GM13977 (cell line): ENCODE measurements at regions not wholly inside any gene's neighbourhood (a gene's known extent, or its start where the extent isn't known, plus 50 kb on each side); places are given as distances from the start of the nearest gene placed in this dataset.

Experiments
- DNase-seq: peaks from one replicate; pipeline ENCODE4 v3.0.0; 2012; ENCODE audit warnings: low spot score
- CTCF ChIP-seq: IDR thresholded peaks from 2 replicates; pipeline ENCODE4 v1.5.1; 2012; ENCODE audit warnings: mild to moderate bottlenecking, control low read depth; ENCODE audit not compliant: insufficient read depth; ENCODE audit errors: extremely low read depth, missing control alignments
- in situ Hi-C: fragments of 300-500 bp; cut with MboI; formaldehyde crosslinking; loops from one replicate; pipeline ENCODE4 v1.12.0; 2022; ENCODE audit warnings: low sequenced_read_pairs, low pct_unique_long_range_greater_than_20kb, mixed read lengths, inconsistent platforms; ENCODE audit not compliant: unreplicated experiment

- no peak for DNase-seq
- in situ Hi-C loops, result no loop called here
- TF ChIP-seq CTCF, result no peak
Observed at GRCh38 chr22:49011769-49012648, 815.7 kb downstream of the BRD1 start.

DNA sequence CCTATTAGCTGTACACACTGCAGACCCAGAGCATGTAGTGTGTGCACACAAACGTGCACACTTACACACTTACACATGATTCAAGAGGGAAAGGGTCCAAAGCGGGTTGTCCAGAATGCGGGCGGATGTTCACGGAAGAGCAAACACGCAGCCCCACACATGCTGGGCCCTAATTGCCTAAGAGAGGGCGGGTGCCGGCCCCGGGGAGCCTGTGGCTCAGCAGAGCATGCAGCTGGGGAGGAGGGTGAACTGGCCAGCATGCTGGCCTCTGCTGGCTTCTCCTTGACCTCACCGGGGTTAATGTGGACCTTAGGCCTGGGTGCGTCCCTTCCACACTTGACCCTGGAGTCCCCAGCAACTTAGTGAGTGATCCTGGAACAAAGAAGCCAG lies 816.3 kb downstream of the BRD1 start:
- DNase-seq, result no peak
- TF ChIP-seq CTCF, result no peak
- in situ Hi-C loops, result no loop called here

- no peak for TF ChIP-seq CTCF
- in situ Hi-C loops, result no loop called here
- DNase-seq, result no peak
Observed at GRCh38 chr22:49010901-49011300, 816.8 kb downstream of the BRD1 start.

GRCh38 chr22:49010070-49010863 lies 817.4 kb downstream of the BRD1 start:
- DNase-seq, result no peak
- TF ChIP-seq CTCF, result no peak
- in situ Hi-C loops, result no loop called here

- no peak for TF ChIP-seq CTCF
- DNase-seq, result no peak
- in situ Hi-C loops, result no loop called here
Observed at GRCh38 chr22:49009359-49010063, 818.2 kb downstream of the BRD1 start.

- in situ Hi-C loops, result no loop called here
- no peak for TF ChIP-seq CTCF
- DNase-seq, result no peak
Observed at GRCh38 chr22:49008682-49009235, 818.9 kb downstream of the BRD1 start.
